Adrenal gland (tissue), 5 donors: ENCODE measurements at regions not wholly inside any gene's neighbourhood (a gene's known extent, or its start where the extent isn't known, plus 50 kb on each side); places are given as distances from the start of the nearest gene placed in this dataset.

ENCODE experiments used
- CTCF ChIP-seq, 6 experiments: fragments of 450-650 bp in 4 of 6; fragments of 200-600 bp in 2 of 6; sonication (generic) in 1 of 6; IDR thresholded peaks; 1 replicate in 5 of 6; 2 replicates in 1 of 6; pipeline versions ENCODE4 v1.5.1 to v1.8.0; 2016 to 2021; ENCODE audit warnings: antibody characterized with exemption in 6 of 6, mild to moderate bottlenecking in 2 of 6, moderate library complexity in 1 of 6
- POLR2A ChIP-seq, 2 donors: fragments of 450-650 bp; IDR thresholded peaks; one replicate each; pipeline ENCODE4 v1.6.1; 2017; ENCODE audit warnings: antibody characterized with exemption in 2 of 2, mild to moderate bottlenecking in 2 of 2, moderate library complexity in 1 of 2
- donor health status: DM: no; HTN: no; CAD: no.

DNA sequence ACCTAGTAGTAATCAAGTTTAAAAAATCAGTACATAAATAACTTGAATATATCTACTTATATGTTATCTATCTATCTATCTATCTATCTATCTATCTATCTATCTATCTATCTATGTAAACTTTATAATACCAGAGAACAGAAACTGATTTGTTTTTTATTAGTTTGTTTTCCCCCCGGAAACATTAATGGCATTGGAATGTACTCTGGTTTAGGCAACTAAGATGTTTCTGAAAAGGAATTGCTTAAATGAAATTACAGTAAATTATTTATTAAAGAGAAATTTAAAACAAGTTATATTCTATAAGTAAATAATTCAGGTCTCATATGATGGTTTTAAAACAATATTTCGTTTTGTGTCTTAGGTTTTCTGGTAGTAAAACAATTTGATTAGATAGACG is 681.0 kb upstream of the ADAMTS5 start:
- TF ChIP-seq CTCF (IDR thresholded peaks at IDR 0.05) (no peak), POLR2A (IDR thresholded peaks at IDR 0.05) (no peak)
